H9 (cell line): ENCODE measurements at regions not wholly inside any gene's neighbourhood (a gene's known extent, or its start where the extent isn't known, plus 50 kb on each side); places are given as distances from the start of the nearest gene placed in this dataset.

Experiments used
- DNase-seq: peaks from one replicate; pipeline ENCODE4 v3.0.0-alpha.2; 2017
- H2AFZ ChIP-seq: one replicate; pipeline ENCODE4 v1.6.1; 2013; ENCODE audit warnings: mild to moderate bottlenecking, low read length, control low read depth, moderate library complexity
- H2AK5ac ChIP-seq: 2 replicates; pipeline ENCODE4 v1.6.1; 2013; ENCODE audit warnings: low read length, control low read depth, mixed read lengths; ENCODE audit not compliant: insufficient read length
- H2BK120ac ChIP-seq: one replicate; pipeline ENCODE4 v1.6.1; 2013; ENCODE audit warnings: low read depth, mild to moderate bottlenecking, low read length, control low read depth, inconsistent platforms; ENCODE audit not compliant: poor library complexity, severe bottlenecking
- H2BK12ac ChIP-seq: 2 replicates; pipeline ENCODE4 v1.6.1; 2013; ENCODE audit warnings: low read length, control low read depth, mixed read lengths, low read depth; ENCODE audit not compliant: insufficient read length
- H2BK15ac ChIP-seq: 2 replicates; pipeline ENCODE4 v1.6.1; 2013; ENCODE audit warnings: low read depth, low read length, control low read depth
- H2BK20ac ChIP-seq: one replicate; pipeline ENCODE4 v1.6.1; 2013; ENCODE audit warnings: low read depth, mild to moderate bottlenecking, low read length, control low read depth, inconsistent platforms; ENCODE audit not compliant: poor library complexity, severe bottlenecking
- H2BK5ac ChIP-seq: 2 replicates; pipeline ENCODE4 v1.6.1; 2013; ENCODE audit warnings: low read length, control low read depth, mixed read lengths; ENCODE audit not compliant: insufficient read length
- H3K14ac ChIP-seq: 2 replicates; pipeline ENCODE4 v1.6.1; 2013; ENCODE audit warnings: low read length, control low read depth; ENCODE audit not compliant: insufficient read depth
- H3K18ac ChIP-seq: 2 replicates; pipeline ENCODE4 v1.6.1; 2013; ENCODE audit warnings: low read depth, mild to moderate bottlenecking, mixed read lengths, low read length, control low read depth; ENCODE audit not compliant: insufficient read length
- H3K23ac ChIP-seq: 2 replicates; pipeline ENCODE4 v1.6.1; 2013; ENCODE audit warnings: low read length, control low read depth, mixed read lengths, low read depth; ENCODE audit not compliant: insufficient read length
- H3K23me2 ChIP-seq: 2 replicates; pipeline ENCODE4 v1.6.1; 2013; ENCODE audit warnings: low read depth, mild to moderate bottlenecking, mixed read lengths, low read length, control low read depth; ENCODE audit not compliant: insufficient read length, poor library complexity, severe bottlenecking
- H3K27ac ChIP-seq: 2 replicates; pipeline ENCODE4 v1.5.1; 2013; ENCODE audit warnings: low read length, control low read depth, mixed read lengths, low read depth; ENCODE audit not compliant: insufficient read length
- H3K27me3 ChIP-seq: 2 replicates; pipeline ENCODE4 v1.6.1; 2013; ENCODE audit warnings: low read length, control low read depth, inconsistent platforms; ENCODE audit not compliant: insufficient read depth
- H3K4ac ChIP-seq: 2 replicates; pipeline ENCODE4 v1.6.1; 2013; ENCODE audit warnings: low read depth, mild to moderate bottlenecking, control low read depth, inconsistent platforms, low read length, moderate library complexity
- H3K4me1 ChIP-seq: 2 replicates; pipeline ENCODE4 v1.6.1; 2013; ENCODE audit warnings: low read length, control low read depth, inconsistent platforms; ENCODE audit not compliant: insufficient read depth
- H3K4me2 ChIP-seq: 2 replicates; pipeline ENCODE4 v1.6.1; 2013; ENCODE audit warnings: low read length, control low read depth, mixed read lengths; ENCODE audit not compliant: insufficient read length, insufficient read depth
- H3K56ac ChIP-seq: 2 replicates; pipeline ENCODE4 v1.6.1; 2013; ENCODE audit warnings: low read depth, mild to moderate bottlenecking, mixed read lengths, low read length, control low read depth; ENCODE audit not compliant: insufficient read length
- H3K79me1 ChIP-seq: 2 replicates; pipeline ENCODE4 v1.6.1; 2013; ENCODE audit warnings: low read depth, mild to moderate bottlenecking, moderate library complexity, low read length, control low read depth, inconsistent platforms; ENCODE audit not compliant: insufficient read depth, poor library complexity, severe bottlenecking
- H3K79me2 ChIP-seq: 2 replicates; pipeline ENCODE4 v1.6.1; 2013; ENCODE audit warnings: low read length, control low read depth, inconsistent platforms; ENCODE audit not compliant: insufficient read depth
- H3K9ac ChIP-seq: 2 replicates; pipeline ENCODE4 v1.6.1; 2013; ENCODE audit warnings: low read length, control low read depth, mixed read lengths; ENCODE audit not compliant: insufficient read length; ENCODE audit errors: extremely low read depth
- H3K9me3 ChIP-seq: one replicate; pipeline ENCODE4 v1.6.1; 2013; ENCODE audit warnings: low read depth, low read length, inconsistent platforms; ENCODE audit not compliant: control insufficient read depth
- H3T11ph ChIP-seq: one replicate; pipeline ENCODE4 v1.6.1; 2013; ENCODE audit warnings: mild to moderate bottlenecking, low read length, control low read depth, inconsistent platforms
- H4K20me1 ChIP-seq: one replicate; pipeline ENCODE4 v1.6.1; 2013; ENCODE audit not compliant: control insufficient read depth, insufficient read length, insufficient read depth
- H4K5ac ChIP-seq: 2 replicates; pipeline ENCODE4 v1.6.1; 2013; ENCODE audit warnings: low read depth, mild to moderate bottlenecking, mixed read lengths, low read length, control low read depth; ENCODE audit not compliant: insufficient read length
- H4K8ac ChIP-seq: replicated peaks from 2 replicates; pipeline ENCODE4 v1.6.1; 2013; ENCODE audit warnings: low read length, control low read depth, mixed read lengths, low read depth; ENCODE audit not compliant: insufficient read length
- H4K91ac ChIP-seq: 2 replicates; pipeline ENCODE4 v1.6.1; 2013; ENCODE audit warnings: low read depth, mild to moderate bottlenecking, moderate library complexity, mixed read lengths, low read length, control low read depth; ENCODE audit not compliant: insufficient read length
- H3K27ac Mint-ChIP-seq, 3 experiments: 2 replicates in 2 of 3; 3 replicates in 1 of 3; pipeline ENCODE4 v1.8.0; 2020 to 2021; ENCODE audit warnings: mixed read lengths in 3 of 3, mild to moderate bottlenecking in 1 of 3, moderate library complexity in 1 of 3
- H3K27me3 Mint-ChIP-seq: 2 replicates; pipeline ENCODE4 v1.8.0; 2021; ENCODE audit warnings: low read depth, mild to moderate bottlenecking, moderate library complexity, mixed read lengths
- H3K36me3 Mint-ChIP-seq, 3 experiments: 2 replicates in 2 of 3; 3 replicates in 1 of 3; pipeline ENCODE4 v1.8.0; 2020 to 2021; ENCODE audit warnings: low read depth in 3 of 3, mixed read lengths in 3 of 3; ENCODE audit not compliant: insufficient read depth in 1 of 3
- H3K4me1 Mint-ChIP-seq, 2 experiments: 2 replicates each; pipeline ENCODE4 v1.8.0; 2020; ENCODE audit warnings: mixed read lengths in 2 of 2
- H3K4me3 Mint-ChIP-seq, 2 experiments: 2 replicates in 1 of 2; 3 replicates in 1 of 2; pipeline ENCODE4 v1.8.0; 2020 to 2021; ENCODE audit warnings: mild to moderate bottlenecking in 2 of 2, mixed read lengths in 2 of 2, moderate library complexity in 1 of 2
- H3K9me3 Mint-ChIP-seq, 2 experiments: 2 replicates in 1 of 2; 3 replicates in 1 of 2; pipeline ENCODE4 v1.8.0; 2020; ENCODE audit warnings: mild to moderate bottlenecking in 2 of 2, mixed read lengths in 2 of 2, moderate library complexity in 1 of 2
- CTCF ChIP-seq: fragments of 200-600 bp; sonication (generic); conservative IDR thresholded peaks from 3 replicates; pipeline ENCODE4 v1.8.0; 2021; ENCODE audit warnings: antibody characterized with exemption, mild to moderate bottlenecking
- WGBS: extraction: QIAGEN DNeasy Blood & Tissue Kit; methylation state at CpG from one replicate; pipeline ENCODE4 v1.1.7; 2013; ENCODE audit warnings: missing lambda C conversion rate, low lambda C conversion rate, mixed read lengths; ENCODE audit not compliant: insufficient read length; ENCODE audit errors: extremely low coverage; 5-methylcytosine and 5-hydroxymethylcytosine counted together

DNA sequence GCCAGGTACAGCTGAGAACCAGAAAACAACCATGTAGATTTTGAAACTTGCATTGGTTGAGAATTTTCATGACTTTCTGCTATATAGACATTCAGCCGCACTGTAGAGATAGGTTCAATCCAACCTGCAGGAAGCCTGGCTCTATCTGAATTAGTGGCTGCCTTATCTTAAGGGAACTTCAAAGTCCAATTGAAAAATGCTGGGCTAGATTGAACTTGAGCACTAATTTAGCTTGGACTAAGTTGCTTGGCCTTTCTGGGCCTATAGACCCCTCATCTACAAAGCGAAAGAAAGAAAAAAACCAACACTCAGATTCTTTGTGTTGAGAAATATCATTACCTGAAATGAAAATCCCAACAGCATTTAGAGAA, 332.4 kb downstream of the NUAK1 start:
- Mint-ChIP-seq H3K4me3 (no peak overlapping the region), H3K36me3 (no peaks in the 10 kb centered on the region), H3K4me1 (no peaks in the 10 kb centered on the region), H3K27ac (no peak overlapping the region), H3K27me3 (no peaks in the 10 kb centered on the region; the same call in 1 of the 2 replicates), H3K9me3 (no peaks in the 10 kb centered on the region; a peak in 1 of 5 replicates)
- no peaks in the 10 kb centered on the region for H3K23me2 ChIP-seq
- no peaks in the 10 kb centered on the region for H3K27me3 ChIP-seq
- no peak overlapping the region for H2BK20ac ChIP-seq
- no peak overlapping the region for H4K5ac ChIP-seq
- no peak overlapping the region for H2BK120ac ChIP-seq
- H4K91ac ChIP-seq = no peak overlapping the region
- H2AK5ac ChIP-seq = no peak overlapping the region
- no peak overlapping the region for H3K4me2 ChIP-seq
- no peak overlapping the region for H2AFZ ChIP-seq
- DNase-seq = no peak
- H3K9me3 ChIP-seq = no peaks in the 10 kb centered on the region
- no peak overlapping the region for H3K9ac ChIP-seq
- no peaks in the 10 kb centered on the region; the same call in 1 of the 2 replicates for H3K79me2 ChIP-seq
- H3K4ac ChIP-seq = no peak overlapping the region
- no CpG with 5 or more reads among the region's 2 CpGs for WGBS
- H4K8ac ChIP-seq = no peak overlapping the region
- no peaks in the 10 kb centered on the region for H3K4me1 ChIP-seq
- no peak overlapping the region for H3K27ac ChIP-seq
- H2BK15ac ChIP-seq = no peak overlapping the region
- no peak for TF ChIP-seq CTCF
- no peak overlapping the region for H3K56ac ChIP-seq
- H3K79me1 ChIP-seq = no peaks in the 10 kb centered on the region
- H3K18ac ChIP-seq = no peak overlapping the region
- H3K14ac ChIP-seq = no peak overlapping the region
- H2BK12ac ChIP-seq = no peak overlapping the region
- H4K20me1 ChIP-seq = no peaks in the 10 kb centered on the region
- no peak overlapping the region for H3K23ac ChIP-seq
- H3T11ph ChIP-seq = no peak overlapping the region
- no peak overlapping the region for H2BK5ac ChIP-seq
